Ectodermal cell (in vitro differentiated cells): ENCODE measurements at regions not wholly inside any gene's neighbourhood (a gene's known extent, or its start where the extent isn't known, plus 50 kb on each side); places are given as distances from the start of the nearest gene placed in this dataset.

ENCODE experiments used
- H3K27ac ChIP-seq: 2 replicates; pipeline ENCODE4 v1.7.0; 2013; ENCODE audit warnings: mild to moderate bottlenecking, low read depth, low read length; ENCODE audit not compliant: insufficient read depth, poor library complexity, severe bottlenecking
- H3K27me3 ChIP-seq: 2 replicates; pipeline ENCODE4 v1.7.0; 2013; ENCODE audit warnings: mild to moderate bottlenecking, low read length; ENCODE audit not compliant: insufficient read depth, control insufficient read depth, poor library complexity, severe bottlenecking
- H3K36me3 ChIP-seq: one replicate; pipeline ENCODE4 v1.7.0; 2013; ENCODE audit warnings: low read length; ENCODE audit not compliant: control insufficient read depth, insufficient read depth
- H3K4me1 ChIP-seq: one replicate; pipeline ENCODE4 v1.7.0; 2013; ENCODE audit warnings: low read length; ENCODE audit not compliant: control insufficient read depth, insufficient read depth
- H3K4me3 ChIP-seq: 2 replicates; pipeline ENCODE4 v1.7.0; 2013; ENCODE audit warnings: low read depth, low read length, control low read depth; ENCODE audit not compliant: insufficient read depth
- H3K9me3 ChIP-seq: 2 replicates; pipeline ENCODE4 v1.7.0; 2013; ENCODE audit warnings: mild to moderate bottlenecking, low read length, moderate library complexity; ENCODE audit not compliant: control insufficient read depth
- WGBS, 2 experiments: methylation state at CpG; one replicate each; pipeline ENCODE4 v1.1.7; 2013; ENCODE audit warnings: missing lambda C conversion rate in 2 of 2; 5-methylcytosine and 5-hydroxymethylcytosine counted together

- WGBS, 2 experiments = 81 to 82% methylated on average over 12 of the region's 12 CpGs
- no peak overlapping the region for H3K4me3 ChIP-seq
Observed at GRCh38 chr11:119788096-119788883, 59.3 kb upstream of the NECTIN1 start.

GRCh38 chr11:119787074-119787461 is 58.1 kb upstream of the NECTIN1 start:
- Histone ChIP-seq H3K36me3 (no peaks in the 10 kb centered on the region), H3K9me3 (no peaks in the 10 kb centered on the region), H3K4me1 (peaks cover 22% of the 10 kb centered on the region), H3K27me3 (no peaks in the 10 kb centered on the region), H3K4me3 (no peak overlapping the region), H3K27ac (no peak overlapping the region)
- WGBS, 2 experiments = 86 to 89% methylated on average over 6 of the region's 6 CpGs

More at GRCh38 chr11:119788096-119788883, 59.3 kb upstream of the NECTIN1 start:
- Histone ChIP-seq H3K36me3 (no peaks in the 10 kb centered on the region), H3K27ac (no peak overlapping the region), H3K9me3 (no peaks in the 10 kb centered on the region), H3K4me1 (peaks cover 31% of the 10 kb centered on the region), H3K27me3 (peaks cover 8% of the 10 kb centered on the region)

DNA sequence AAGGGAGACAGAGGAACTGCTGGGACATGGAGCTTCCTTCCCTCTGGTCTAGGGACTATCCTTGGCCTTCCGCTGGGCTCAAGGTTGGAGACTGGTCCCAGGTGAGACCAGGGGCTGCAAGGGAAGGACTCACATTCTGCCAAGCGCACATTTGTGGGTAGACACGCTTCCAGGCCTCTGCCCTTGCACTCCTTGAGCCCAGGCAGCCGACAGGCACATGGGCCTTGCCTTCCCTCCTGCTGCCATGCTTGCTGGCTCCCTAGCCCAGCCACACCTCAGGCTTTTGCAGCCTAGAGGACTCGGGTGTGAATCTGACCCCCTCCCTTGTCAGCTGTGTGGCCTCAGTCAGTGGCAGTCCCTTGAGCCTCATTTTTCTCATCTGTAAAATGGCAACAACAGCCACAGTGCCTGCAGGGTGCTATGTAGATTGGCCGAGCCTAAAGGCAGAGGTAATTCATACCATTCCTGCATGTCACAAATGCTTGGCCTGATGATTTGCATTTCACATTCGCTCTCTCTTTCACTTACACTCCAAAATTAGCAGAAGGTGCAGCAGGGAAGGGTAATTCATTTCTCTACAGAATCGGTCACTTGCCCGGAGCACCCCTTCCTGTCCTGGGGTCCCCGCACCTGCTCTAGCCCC is 57.6 kb upstream of the NECTIN1 start:
- Histone ChIP-seq H3K4me3 (no peak overlapping the region), H3K36me3 (no peaks in the 10 kb centered on the region)

DNA sequence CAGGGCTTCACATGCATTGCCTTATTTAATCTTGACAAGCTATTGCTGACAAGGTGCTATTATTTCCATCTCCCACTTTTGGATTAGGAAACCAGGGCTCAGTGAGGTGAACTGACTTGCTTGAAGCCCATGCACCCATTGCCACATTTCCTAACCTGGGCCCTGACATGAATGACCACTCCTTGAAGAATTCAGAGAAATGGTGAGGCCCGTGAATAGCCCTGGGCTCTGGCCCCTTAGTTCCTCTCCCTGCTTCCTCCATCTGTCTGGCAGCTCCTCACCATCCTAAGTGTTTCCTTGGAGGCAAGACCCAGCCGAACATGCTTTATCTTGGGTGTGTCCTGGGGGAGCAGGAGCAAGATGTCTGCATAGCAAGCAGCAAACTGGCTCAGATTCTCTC is 56.1 kb upstream of the NECTIN1 start:
- Histone ChIP-seq H3K4me1 (peaks cover 3% of the 10 kb centered on the region), H3K27me3 (no peaks in the 10 kb centered on the region), H3K4me3 (no peak overlapping the region), H3K27ac (no peak overlapping the region), H3K36me3 (no peaks in the 10 kb centered on the region), H3K9me3 (no peaks in the 10 kb centered on the region)
- 87 to 90% methylated on average over 2 of the region's 2 CpGs for WGBS, 2 experiments

More for the DNA sequence above, 57.6 kb upstream of the NECTIN1 start:
- Histone ChIP-seq H3K27ac (no peak overlapping the region), H3K9me3 (no peaks in the 10 kb centered on the region), H3K4me1 (peaks cover 17% of the 10 kb centered on the region), H3K27me3 (no peaks in the 10 kb centered on the region)
- WGBS, 2 experiments = 91 to 94% methylated on average over 10 of the region's 10 CpGs

DNA sequence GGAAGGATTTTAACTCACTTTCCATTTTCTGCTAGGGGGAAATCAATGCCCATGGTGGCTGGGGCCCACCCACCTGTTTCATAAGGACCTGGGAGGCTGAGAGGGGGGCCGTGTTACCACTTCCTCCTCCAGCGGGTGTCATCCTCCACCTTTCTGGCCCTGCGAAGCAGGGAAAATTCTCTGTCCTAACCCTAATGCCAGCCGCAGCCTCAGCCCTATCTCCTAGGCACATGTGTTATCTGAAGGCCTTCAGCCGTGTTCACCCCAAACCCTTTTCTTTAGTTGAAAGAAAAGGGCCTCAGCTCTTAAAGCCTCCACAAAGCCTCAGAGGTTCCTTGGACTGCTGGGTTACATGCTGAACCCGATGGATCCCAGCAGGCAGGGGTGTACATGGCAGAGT is 55.4 kb upstream of the NECTIN1 start:
- Histone ChIP-seq H3K9me3 (no peaks in the 10 kb centered on the region), H3K4me3 (no peak overlapping the region), H3K27ac (no peak overlapping the region), H3K36me3 (no peaks in the 10 kb centered on the region), H3K27me3 (no peaks in the 10 kb centered on the region), H3K4me1 (no peaks in the 10 kb centered on the region)
- WGBS, 2 experiments = 90 to 95% methylated on average over 6 of the region's 6 CpGs

DNA sequence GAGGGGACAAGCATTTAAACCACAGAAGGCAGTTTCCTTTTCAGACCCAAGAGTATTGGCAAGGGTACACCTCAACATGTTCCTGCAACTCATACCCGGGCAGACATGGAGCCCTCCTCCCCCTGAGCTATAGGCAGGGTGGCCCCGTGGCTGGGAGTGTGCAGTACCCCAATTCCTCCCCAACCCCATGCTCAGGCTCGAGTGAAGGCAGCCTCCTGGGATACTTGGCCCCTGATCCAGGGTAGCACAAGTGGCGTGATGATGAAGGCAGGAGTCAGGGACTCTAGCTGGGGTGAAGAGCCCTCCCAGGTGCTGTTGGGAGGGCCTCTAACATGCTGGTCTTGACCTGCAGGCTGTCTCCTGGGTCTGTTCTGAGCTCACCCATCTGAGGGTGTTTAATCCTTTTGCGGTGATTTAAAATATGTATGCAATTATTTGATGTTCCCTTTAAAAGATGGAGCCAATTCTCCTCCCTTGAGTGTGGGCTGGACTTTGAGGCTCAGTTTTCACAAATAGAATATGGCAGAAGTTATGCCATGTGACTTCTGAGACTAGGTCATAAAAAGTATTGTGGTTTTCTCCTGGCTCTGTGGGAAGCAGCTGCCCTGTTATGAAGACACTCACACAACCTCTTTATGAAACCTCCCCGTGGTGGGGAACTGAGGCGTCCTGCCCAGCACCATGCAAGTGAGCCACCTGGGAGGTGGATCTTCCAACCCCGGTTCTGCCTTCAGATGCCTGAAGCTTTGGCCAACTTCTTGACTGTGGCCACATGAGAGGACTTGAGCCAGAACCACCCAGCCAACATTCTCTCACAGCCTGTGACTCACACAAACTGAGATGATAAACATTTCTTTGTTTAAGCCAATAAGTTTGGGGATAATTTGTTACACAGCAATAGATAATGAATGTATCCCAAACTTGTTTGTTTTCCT is 54.7 kb upstream of the NECTIN1 start:
- Histone ChIP-seq H3K4me3 (no peak overlapping the region), H3K27ac (no peak overlapping the region), H3K4me1 (no peaks in the 10 kb centered on the region), H3K36me3 (no peaks in the 10 kb centered on the region), H3K27me3 (no peaks in the 10 kb centered on the region), H3K9me3 (no peaks in the 10 kb centered on the region)
- WGBS, 2 experiments = 89 to 90% methylated on average over 8 of the region's 8 CpGs

GRCh38 chr11:119782739-119783072 is 53.7 kb upstream of the NECTIN1 start:
- WGBS, 2 experiments = 72 to 75% methylated on average over 6 of the region's 6 CpGs
- Histone ChIP-seq H3K4me3 (no peak overlapping the region), H3K36me3 (no peaks in the 10 kb centered on the region), H3K27ac (no peak overlapping the region), H3K27me3 (no peaks in the 10 kb centered on the region), H3K4me1 (no peaks in the 10 kb centered on the region), H3K9me3 (no peaks in the 10 kb centered on the region)

DNA sequence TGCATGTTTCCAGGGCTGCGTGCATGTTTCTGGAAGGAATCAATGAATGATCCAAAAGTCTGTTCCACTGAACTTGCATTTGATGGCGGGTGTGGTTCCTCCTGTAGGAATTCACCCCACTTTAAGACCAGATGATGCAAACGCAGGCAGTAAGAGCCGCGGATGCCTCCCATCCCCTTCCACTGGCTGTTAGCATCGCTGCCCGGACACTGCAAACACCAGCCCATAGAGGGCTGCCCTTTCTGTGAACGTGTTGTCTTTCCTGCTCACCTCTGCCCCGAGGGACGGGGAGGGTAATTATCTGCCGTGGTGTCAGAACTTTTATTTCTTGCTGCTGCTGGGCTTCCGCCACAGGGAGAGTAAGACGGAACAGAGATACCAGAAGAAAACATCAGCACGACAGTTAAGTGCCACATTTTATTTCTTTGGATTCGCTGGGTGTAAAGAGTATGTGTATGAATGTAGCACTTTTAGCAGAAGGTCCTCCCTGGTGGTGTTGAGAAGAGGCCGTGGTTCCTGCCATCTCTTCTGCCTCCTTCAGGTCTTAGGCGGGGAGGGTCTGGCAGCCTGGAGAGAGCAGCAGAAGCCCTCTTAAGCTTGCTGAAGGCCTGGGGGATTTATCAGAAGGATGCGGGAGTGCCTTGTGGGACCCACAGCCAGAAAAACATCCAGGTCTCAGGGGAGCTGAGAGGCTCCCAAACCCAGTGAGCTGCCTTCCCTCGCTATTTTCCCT is 53.2 kb upstream of the NECTIN1 start:
- H3K4me1 ChIP-seq = no peaks in the 10 kb centered on the region
- H3K4me3 ChIP-seq = no peak overlapping the region
- no peaks in the 10 kb centered on the region for H3K36me3 ChIP-seq
- H3K27me3 ChIP-seq = no peaks in the 10 kb centered on the region
- WGBS, 2 experiments = 77 to 81% methylated on average over 19 of the region's 19 CpGs
- no peaks in the 10 kb centered on the region for H3K9me3 ChIP-seq
- H3K27ac ChIP-seq = no peak overlapping the region

- Histone ChIP-seq H3K27me3 (no peaks in the 10 kb centered on the region), H3K4me1 (no peaks in the 10 kb centered on the region), H3K36me3 (no peaks in the 10 kb centered on the region), H3K4me3 (no peak overlapping the region), H3K9me3 (no peaks in the 10 kb centered on the region), H3K27ac (no peak overlapping the region)
- 83 to 91% methylated on average over 2 of the region's 2 CpGs for WGBS, 2 experiments
Observed at GRCh38 chr11:119780222-119780953, 51.4 kb upstream of the NECTIN1 start.
